ENCODE measurements at regions not wholly inside any gene's neighbourhood (a gene's known extent, or its start where the extent isn't known, plus 50 kb on each side); places are given as distances from the start of the nearest gene placed in this dataset.
"Not testable (repeated sequence)": the region's sequence is repeated elsewhere in the genome, so short reads cannot be mapped to it uniquely, and the experiment has no call there.

GRCh38 chr1:95905818-95906395 is 671.9 kb downstream of the RWDD3 start:
- intact Hi-C loops (cut with DNase I): no loop called here
- DNase-seq (ENCODE audit: low spot score): no peak
- ATAC-seq: no peak

- ATAC-seq; intact Hi-C loops (cut with DNase I); DNase-seq (ENCODE audit: low spot score): not testable (repeated sequence)
These were observed 677.7 kb downstream of the RWDD3 start for GRCh38 chr1:95911739-95912138.

- intact Hi-C loops (cut with DNase I): no loop called here
- DNase-seq (ENCODE audit: low spot score) (no peak), ATAC-seq (no peak)
These were observed 682.6 kb downstream of the RWDD3 start for GRCh38 chr1:95916616-95917015.

- intact Hi-C loops (cut with DNase I): no loop called here
- DNase-seq (ENCODE audit: low spot score) (no peak), ATAC-seq (no peak)
These were observed 690.7 kb downstream of the RWDD3 start for GRCh38 chr1:95924684-95925083.

GRCh38 chr1:95926331-95926730 is 692.3 kb downstream of the RWDD3 start:
- DNase-seq (ENCODE audit: low spot score) (no peak), ATAC-seq (peak; percentile 76)
- intact Hi-C loops (cut with DNase I): no loop called here

- no peak for DNase-seq (ENCODE audit: low spot score)
- intact Hi-C loops (cut with DNase I): no loop called here
- ATAC-seq: peak; percentile 66
These were observed 693.1 kb downstream of the RWDD3 start for GRCh38 chr1:95927061-95927460.

GRCh38 chr1:95935719-95936118 is 701.7 kb downstream of the RWDD3 start:
- intact Hi-C loops (cut with DNase I): no loop called here
- no peak for ATAC-seq

GRCh38 chr1:95941121-95941798 is 707.2 kb downstream of the RWDD3 start:
- ATAC-seq: no peak
- DNase-seq (ENCODE audit: low spot score): no peak
- intact Hi-C loops (cut with DNase I): no loop called here

More at GRCh38 chr1:95935719-95936118, 701.7 kb downstream of the RWDD3 start:
- DNase-seq (ENCODE audit: low spot score): no peak

- DNase-seq (ENCODE audit: low spot score) (no peak), ATAC-seq (no peak)
- intact Hi-C loops (cut with DNase I): no loop called here
These were observed 714.0 kb downstream of the RWDD3 start for GRCh38 chr1:95948023-95948422.

GRCh38 chr1:95951371-95952102 is 717.5 kb downstream of the RWDD3 start:
- DNase-seq (ENCODE audit: low spot score) (no peak), ATAC-seq (no peak)
- intact Hi-C loops (cut with DNase I): no loop called here

GRCh38 chr1:95953015-95953414 is 719.0 kb downstream of the RWDD3 start:
- intact Hi-C loops (cut with DNase I): no loop called here
- no peak for DNase-seq (ENCODE audit: low spot score)
- ATAC-seq: no peak

- DNase-seq (ENCODE audit: low spot score) (no peak), ATAC-seq (no peak)
- intact Hi-C loops (cut with DNase I): no loop called here
These were observed 720.6 kb downstream of the RWDD3 start for GRCh38 chr1:95954585-95954984.

- no peak for ATAC-seq
- intact Hi-C loops (cut with DNase I): no loop called here
- DNase-seq (ENCODE audit: low spot score): no peak
These were observed 722.2 kb downstream of the RWDD3 start for GRCh38 chr1:95956215-95956614.

GRCh38 chr1:95957748-95958147 is 723.7 kb downstream of the RWDD3 start:
- intact Hi-C loops (cut with DNase I): no loop called here
- no peak for ATAC-seq
- no peak for DNase-seq (ENCODE audit: low spot score)

GRCh38 chr1:95966866-95967265 is 732.9 kb downstream of the RWDD3 start:
- DNase-seq (ENCODE audit: low spot score): no peak
- intact Hi-C loops (cut with DNase I): no loop called here
- no peak for ATAC-seq

GRCh38 chr1:95974586-95974985 is 740.6 kb downstream of the RWDD3 start:
- no peak for ATAC-seq
- DNase-seq (ENCODE audit: low spot score): no peak
- intact Hi-C loops (cut with DNase I): no loop called here

- no peak for DNase-seq (ENCODE audit: low spot score)
- intact Hi-C loops (cut with DNase I): no loop called here
- no peak for ATAC-seq
These were observed 738.9 kb upstream of the PTBP2 start for GRCh38 chr1:95982711-95983110.

GRCh38 chr1:95983831-95984230 is 737.8 kb upstream of the PTBP2 start:
- no peak for ATAC-seq
- intact Hi-C loops (cut with DNase I): no loop called here
- DNase-seq (ENCODE audit: low spot score): no peak

GRCh38 chr1:95984798-95985374 is 736.7 kb upstream of the PTBP2 start:
- no peak for ATAC-seq
- DNase-seq (ENCODE audit: low spot score): no peak
- intact Hi-C loops (cut with DNase I): no loop called here

- intact Hi-C loops (cut with DNase I): no loop called here
- DNase-seq (ENCODE audit: low spot score) (no peak), ATAC-seq (no peak)
These were observed 731.6 kb upstream of the PTBP2 start for GRCh38 chr1:95990033-95990432.
